Tibial nerve (tissue), 3 donors: ENCODE measurements at regions not wholly inside any gene's neighbourhood (a gene's known extent, or its start where the extent isn't known, plus 50 kb on each side); places are given as distances from the start of the nearest gene placed in this dataset.

ENCODE experiments used
- POLR2A ChIP-seq, 2 donors: fragments of 450-650 bp; IDR thresholded peaks; one replicate each; pipeline ENCODE4 v1.6.1; 2017; ENCODE audit warnings: antibody characterized with exemption in 2 of 2, mild to moderate bottlenecking in 2 of 2, moderate library complexity in 2 of 2
- TF ChIP-seq, protein P1 (sequence below), 5 experiments: fragments of 200-600 bp in 3 of 5; fragments of 450-650 bp in 2 of 5; sonication (generic) in 3 of 5; IDR thresholded peaks; one replicate each; pipeline ENCODE4 v1.5.1; 2016 to 2019; ENCODE audit warnings: antibody characterized with exemption in 5 of 5, mild to moderate bottlenecking in 3 of 5, moderate library complexity in 2 of 5

DNA sequence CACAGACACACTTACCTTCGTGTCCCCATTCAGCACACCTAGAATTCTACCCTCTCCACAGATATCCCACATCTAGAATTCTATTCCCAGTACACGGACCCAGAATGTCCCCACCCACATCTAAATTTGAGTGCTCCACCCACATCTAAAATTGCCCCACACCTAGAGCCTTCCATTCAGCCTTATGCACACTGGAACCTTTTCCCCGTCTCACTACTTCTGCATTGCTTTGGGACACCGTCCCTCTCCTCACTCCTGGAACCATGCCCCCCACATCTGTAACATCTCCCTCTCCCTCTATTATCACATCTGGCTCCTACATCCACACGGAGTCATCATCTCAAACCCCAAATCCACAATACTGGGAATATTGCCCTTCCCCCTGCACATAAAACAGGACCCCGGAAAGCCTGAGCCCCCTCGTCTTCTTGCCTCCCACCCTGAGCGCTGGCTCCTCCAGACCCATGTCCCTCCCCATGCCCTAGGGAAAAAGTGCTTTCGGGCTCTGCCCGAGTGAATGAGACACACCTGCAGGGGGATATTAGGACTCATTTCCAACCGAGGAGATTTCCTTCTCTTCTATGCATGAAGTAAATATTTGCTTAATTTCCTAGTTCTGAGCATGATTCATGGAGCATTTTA lies 125.8 kb upstream of the UNC5B start:
- TF ChIP-seq, protein P1, sequence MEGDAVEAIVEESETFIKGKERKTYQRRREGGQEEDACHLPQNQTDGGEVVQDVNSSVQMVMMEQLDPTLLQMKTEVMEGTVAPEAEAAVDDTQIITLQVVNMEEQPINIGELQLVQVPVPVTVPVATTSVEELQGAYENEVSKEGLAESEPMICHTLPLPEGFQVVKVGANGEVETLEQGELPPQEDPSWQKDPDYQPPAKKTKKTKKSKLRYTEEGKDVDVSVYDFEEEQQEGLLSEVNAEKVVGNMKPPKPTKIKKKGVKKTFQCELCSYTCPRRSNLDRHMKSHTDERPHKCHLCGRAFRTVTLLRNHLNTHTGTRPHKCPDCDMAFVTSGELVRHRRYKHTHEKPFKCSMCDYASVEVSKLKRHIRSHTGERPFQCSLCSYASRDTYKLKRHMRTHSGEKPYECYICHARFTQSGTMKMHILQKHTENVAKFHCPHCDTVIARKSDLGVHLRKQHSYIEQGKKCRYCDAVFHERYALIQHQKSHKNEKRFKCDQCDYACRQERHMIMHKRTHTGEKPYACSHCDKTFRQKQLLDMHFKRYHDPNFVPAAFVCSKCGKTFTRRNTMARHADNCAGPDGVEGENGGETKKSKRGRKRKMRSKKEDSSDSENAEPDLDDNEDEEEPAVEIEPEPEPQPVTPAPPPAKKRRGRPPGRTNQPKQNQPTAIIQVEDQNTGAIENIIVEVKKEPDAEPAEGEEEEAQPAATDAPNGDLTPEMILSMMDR (IDR thresholded peaks at IDR 0.05) = no peak
- TF ChIP-seq POLR2A (IDR thresholded peaks at IDR 0.05) = no peak
